HG03432 (cell line): ENCODE measurements at regions not wholly inside any gene's neighbourhood (a gene's known extent, or its start where the extent isn't known, plus 50 kb on each side); places are given as distances from the start of the nearest gene placed in this dataset.
"Not testable (repeated sequence)": the region's sequence is repeated elsewhere in the genome, so short reads cannot be mapped to it uniquely, and the experiment has no call there.

Source experiments
- ATAC-seq: cut with Tn5 transposase; IDR thresholded peaks from one replicate; pipeline ENCODE4 v1.9.1; 2021; ENCODE audit warnings: mild to moderate bottlenecking, moderate library complexity; ENCODE audit not compliant: unreplicated experiment

DNA sequence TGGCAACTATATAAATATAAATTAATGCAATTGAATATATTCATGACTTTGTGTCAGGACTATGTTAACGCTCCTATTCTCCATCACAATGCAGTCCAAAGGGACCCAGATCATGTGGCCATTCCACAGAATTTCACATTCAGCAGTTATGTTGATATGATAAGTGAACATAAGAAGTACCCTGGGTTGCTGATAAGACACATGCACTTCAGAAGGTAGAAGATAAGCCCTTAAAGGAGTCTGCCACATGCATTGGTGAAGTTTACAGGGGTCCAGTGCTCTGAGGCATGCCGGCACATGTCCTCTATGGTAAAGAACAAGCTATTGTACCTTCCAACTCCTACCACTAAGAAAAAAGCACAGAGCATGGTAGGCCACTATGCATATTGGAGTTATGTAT, 76.4 kb downstream of the PHAX start:
- ATAC-seq: no peak

DNA sequence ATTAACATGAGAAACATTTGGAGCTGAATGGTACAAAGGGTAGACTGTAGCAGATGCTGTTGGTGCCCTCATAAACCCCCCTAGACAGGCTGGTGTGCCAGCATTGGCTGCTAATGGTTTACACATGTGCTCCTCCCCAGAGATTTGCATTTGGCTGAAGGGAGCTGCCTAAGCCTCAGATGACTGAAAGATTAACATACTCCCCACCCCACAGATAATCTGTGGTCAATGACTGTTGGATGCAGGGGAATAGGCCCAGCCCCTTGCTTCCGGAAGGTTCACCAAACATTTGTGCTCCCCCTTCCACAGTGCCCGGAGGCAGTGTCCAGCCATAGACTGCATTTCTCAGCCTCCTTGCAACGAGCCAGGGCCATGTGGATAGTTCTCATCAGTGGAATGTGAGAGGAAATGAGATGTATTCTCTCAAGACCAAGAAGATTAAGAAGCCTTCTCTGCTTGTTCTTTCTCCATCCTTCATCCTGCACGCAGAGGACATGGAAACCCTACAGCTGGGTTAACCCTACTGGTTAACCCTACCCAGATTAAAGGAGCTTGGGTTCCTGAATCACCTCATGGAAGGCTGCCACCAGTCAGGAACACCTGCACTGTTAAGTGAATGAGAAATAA, 79.6 kb downstream of the PHAX start:
- peak; percentile 73 for ATAC-seq

DNA sequence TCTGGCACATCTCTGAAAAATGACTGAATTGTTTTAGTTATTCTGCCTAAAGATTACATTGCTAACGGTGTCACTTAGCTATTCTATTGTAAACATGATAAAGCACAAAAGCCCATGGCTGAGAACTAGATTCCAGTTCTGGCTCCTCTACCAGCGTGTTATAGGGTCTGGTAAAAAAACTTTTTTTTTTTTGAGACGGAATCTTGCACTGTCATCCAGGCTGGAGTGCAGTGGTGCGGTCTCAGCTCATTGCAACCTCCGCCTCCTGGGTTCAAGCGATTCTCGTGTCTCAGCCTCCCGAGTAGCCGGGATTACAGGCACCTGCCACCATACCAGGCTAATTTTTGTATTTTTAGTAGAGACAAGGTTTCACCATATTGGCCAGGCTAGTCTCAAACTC, 80.6 kb downstream of the PHAX start:
- ATAC-seq: not testable (repeated sequence)

DNA sequence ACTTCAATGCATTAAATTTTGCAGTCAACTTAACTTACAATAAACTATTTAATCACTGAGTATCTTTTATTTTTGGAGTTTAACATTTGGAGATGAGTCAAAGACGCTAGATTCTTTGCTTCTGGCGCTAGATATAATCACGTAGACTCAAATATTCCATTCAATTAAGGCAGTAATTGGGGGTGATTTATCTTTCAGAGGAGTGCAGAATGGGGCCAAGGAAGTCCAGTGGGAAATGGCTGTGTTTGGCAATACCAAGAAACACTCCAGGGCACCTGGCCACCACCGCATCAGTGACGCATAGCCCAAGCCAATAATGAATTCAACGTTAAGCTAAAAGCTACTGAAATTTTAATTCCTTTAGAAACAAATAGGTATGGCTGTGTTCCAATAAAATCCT, 81.2 kb downstream of the PHAX start:
- no peak for ATAC-seq

DNA sequence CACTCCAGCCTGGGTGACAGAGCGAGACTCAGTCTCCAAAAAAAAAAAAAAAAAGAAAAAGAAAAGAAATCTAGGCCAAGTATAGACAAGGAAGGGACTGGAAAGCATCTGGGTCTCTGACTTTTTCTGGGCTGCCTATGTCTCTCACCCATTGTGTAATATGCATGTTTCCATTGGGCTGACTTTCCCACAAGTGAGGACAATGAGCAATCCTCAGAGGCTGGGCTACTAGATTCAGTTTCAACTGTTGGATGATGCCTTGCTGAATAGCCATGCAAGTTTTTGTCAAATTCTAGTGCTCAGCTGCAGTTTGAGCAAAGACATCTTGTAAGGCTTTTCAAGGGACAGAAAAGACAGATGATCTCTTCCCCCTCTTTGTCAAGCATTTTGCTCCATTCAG, 82.1 kb downstream of the PHAX start:
- no peak for ATAC-seq

DNA sequence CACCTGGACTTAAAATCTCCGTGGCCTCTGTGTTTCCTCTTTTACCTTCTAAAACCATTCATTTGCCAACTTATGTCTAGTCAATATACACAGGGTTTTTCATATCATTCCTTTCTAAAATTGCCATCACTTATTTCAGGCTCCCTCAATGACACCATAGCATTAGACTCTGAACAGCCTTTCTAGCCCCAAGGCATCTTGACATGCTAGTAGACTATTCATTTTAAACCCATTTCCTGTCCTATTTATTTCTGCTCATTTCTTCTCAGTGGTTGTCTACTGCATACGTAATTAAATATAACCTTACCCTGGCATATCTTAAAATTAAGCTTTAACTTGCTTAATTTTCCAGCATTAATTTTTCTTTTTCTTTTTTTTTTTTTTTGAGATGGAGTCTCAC, 83.2 kb downstream of the PHAX start:
- ATAC-seq: no peak

DNA sequence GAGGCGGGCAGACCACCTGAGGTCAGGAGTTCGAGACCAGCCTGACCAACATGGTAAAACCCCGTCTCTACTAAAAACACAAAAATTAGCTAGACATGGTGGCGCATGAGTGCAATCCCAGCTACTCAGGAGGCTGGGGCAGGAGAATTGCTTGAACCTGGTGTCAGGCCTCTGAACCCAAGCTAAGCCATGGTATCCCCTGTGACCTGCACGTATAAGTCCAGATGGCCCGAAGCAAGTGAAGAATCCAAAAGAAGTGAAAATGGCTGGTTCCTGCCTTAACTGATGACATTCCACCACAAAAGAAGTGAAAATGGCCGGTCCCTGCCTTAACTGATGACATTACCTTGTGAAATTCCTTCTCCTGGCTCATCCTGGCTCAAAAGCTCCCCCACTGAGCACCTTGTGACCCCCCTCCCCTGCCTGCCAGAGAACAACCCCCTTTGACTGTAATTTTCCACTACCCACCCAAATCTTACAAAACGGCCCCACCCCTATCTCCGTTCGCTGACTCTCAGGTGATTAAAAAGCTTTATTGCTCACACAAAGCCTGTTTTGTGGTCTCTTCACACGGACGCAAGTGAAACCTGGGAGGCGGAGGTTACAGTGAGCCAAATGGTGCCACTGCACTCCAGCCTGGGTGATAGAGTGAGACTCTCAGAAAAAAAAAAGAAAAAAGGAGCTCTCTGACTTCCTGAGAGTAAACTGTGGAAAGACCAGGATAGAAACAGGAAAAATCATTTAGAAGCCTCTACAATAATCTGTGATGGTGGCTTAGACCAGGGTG, 84.1 kb downstream of the PHAX start:
- ATAC-seq: peak; percentile 36

DNA sequence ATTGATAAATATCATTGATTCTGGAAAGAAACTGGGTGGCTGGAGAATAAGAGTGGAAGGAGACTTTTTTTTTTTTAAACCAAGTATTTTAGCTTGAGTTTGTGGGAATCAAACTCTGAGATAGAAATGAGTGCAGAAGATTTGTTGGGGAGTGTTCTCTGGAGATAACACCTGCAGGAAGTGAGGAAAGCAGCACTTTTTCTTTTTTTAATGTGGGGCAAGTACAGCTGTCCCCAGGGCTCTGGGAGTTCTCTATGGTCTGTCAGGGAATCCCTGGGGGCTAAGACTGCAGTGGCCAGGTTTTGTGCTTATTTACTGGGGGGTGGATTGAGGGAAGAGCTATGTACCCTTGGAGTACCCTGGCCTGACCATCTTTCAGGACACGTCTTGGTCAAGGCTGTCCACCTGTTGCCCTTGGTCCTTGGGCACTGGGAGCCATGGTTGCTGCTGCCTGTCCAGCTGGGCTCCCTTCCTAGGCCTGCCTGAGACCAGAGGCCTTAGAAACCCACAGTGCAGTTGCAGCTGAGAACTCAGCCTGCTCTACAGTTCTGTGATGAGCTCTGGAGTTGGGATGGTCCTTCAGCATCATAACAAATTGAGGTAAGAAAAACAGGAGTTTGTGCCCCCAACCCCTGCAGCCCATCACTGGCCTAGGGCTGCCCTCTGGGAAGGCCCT, 85.8 kb downstream of the PHAX start:
- ATAC-seq: peak; percentile 73

DNA sequence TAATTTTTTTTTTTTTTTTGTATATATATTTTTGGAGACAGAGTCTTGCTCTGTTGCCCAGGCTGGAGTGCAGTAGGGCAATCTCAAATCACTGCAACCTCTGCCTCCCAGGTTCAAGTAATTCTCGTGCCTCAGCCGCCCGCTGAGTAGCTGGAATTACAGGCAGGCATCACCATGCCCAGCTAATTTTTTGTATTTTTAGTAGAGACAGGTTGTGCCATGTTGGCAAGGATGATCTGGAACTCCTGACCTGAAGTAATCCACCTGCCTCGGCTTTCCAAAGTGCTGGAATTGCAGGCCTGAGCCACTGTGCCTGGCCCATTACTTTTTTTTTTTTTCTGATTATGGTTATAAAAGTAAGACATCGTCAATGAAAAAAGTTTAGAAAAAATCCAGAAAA, 84.0 kb upstream of the LMNB1 start:
- ATAC-seq: no peak

DNA sequence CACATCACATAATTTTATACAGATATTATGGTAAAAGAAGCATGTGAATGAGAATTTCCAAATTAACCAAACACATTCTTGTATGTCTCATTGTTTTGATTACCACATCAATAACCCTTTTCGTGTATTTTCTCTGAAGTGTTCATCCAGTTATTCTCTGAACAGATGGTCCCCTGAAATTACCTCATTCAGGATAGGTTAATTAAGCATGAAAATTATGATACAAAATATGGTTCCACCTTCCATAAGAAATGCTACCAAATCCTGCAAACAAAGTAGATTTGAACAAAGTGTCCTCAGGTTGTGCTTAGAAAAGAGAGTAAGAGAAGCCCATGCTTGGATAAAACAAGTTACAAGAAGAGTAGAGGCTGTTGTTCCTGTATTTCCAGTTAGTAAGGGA, 83.1 kb upstream of the LMNB1 start:
- no peak for ATAC-seq

DNA sequence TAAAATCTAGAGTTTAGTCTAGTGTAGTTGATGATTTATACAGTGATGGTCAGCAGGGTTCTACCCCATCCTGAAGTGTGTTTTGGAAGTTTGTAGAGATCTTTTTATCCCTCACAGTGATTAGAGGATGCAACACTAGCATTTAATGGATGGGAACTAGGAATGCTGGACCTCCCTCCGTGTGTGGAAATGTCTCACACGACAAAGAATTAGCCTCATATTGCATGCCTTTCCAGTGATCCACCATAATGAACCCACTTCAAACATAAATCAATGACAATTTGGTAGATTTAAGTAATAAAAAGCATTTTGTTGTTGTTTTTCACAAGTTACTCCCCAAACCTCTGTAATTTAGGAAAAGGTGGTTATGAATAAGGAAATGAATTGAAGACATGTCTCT, 82.5 kb upstream of the LMNB1 start:
- no peak for ATAC-seq

DNA sequence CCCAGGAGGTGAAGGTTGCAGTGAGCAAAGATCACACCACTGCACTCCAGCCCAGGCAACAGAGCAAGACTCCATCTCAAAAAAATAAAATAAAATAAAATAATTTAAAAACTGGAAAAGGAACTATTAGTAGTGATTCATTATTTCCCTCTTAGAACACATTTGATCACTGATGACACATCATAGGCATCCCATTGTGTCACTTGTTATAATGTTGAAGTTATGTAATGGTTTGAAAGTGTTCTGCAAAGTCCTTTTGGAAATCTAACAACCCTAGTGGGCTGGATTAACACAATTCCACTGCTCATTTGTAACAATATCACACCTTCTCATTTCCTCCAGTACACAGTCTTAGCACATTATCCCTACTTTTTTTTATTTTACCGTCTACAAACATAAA, 81.8 kb upstream of the LMNB1 start:
- no peak for ATAC-seq

DNA sequence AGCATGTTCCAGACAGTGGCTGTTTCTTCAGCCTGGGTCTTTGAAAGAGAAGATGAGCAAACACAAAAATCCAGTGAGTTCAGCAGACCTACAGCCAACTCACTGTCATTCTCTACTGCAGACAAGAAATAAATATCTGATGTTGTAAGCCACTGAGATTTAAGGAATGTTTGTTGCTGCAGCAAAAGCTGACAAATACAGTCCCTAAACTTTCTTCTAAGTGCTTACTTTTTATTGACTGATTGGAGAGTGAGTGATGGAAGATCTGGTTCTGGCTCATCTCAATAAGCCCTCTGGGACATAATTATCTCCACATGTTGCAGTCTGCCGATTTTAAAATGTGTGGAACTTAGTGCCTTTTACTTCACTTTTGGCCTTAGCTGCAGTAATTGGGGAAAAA, 69.9 kb upstream of the LMNB1 start:
- no peak for ATAC-seq

DNA sequence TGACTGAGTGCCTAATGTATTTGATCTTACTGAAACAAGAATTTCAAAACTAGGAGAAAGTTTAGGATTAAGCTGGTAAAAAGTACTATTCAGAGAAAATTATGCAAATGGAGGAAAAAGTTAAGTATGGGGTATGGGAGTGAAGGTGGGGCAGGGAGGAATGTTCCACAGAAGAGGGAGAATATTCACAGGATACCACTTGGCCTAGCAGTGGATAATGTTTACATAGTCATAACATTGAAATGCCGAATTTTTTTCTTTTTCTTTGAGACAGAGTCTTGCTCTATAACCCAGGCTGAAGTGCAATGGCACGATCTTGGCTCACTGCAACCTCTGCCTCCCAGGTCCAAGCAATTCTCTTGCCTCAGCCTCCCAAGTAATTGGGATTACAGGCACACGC, 61.2 kb upstream of the LMNB1 start:
- no peak for ATAC-seq

DNA sequence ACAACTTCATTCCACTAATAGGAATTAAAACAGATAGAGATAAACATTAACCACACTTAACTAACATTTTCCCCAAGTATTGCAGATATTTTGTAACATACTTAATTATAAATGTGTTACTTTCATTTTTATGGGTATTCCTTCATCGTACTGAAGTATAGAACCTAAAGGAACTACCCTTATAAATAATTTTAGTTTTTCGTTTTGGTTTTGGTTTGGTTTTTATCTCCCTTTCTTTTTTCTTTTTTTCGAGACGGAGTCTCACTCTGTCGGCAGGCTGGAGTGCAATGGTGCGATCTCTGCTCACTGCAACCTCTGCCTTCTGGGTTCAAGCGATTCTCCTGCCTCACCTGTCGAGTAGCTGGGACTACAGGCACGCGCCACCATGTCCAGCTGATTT, 60.1 kb upstream of the LMNB1 start:
- no peak for ATAC-seq

DNA sequence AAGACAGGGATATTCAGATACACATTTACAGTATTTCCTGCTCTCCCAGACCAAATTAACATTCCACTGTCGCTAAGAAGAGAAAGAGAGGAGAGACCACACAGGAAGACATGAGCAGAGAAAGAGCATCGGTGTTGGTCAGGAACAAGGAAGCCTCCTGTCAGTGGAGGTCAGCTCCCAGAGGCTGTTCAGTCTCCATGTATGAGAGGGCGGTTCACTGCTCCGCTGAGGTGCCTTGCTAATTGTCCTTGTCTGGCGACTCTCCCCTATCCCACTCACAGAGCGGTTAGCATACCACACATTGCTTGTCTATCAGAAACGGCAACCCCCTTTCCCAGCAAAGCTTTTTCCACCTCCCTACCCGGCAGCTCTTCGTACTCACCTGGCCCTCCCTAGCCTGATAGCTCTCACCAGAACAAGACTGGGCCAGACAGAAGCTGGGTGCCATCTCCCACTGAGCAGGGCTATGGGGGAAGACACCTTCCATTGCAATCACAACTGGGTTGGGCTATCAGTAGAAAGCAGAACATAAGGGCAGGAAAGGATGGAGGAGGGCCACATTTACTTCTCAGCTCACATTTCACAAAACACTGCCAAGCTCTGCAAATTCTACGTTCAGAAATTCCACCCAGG, 58.6 kb upstream of the LMNB1 start:
- ATAC-seq: no peak

DNA sequence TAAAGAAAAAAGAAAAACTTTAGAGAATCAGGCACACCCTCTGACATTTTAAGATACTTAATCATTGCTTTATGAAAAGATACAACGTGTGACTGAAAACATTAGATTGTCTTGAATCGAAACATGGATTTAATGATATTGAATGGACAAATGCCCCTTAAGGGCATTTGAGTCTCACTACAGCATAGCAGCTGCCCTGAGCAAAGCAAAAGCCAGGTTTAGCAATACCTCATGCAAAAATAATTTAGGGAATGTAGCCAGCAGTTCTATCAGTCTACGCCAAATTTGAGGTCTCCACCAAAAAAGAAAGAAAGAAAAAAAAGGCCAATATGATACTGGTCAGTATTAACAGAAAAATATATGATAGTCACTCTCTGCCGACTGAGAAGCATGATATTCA, 56.6 kb upstream of the LMNB1 start:
- ATAC-seq: no peak

DNA sequence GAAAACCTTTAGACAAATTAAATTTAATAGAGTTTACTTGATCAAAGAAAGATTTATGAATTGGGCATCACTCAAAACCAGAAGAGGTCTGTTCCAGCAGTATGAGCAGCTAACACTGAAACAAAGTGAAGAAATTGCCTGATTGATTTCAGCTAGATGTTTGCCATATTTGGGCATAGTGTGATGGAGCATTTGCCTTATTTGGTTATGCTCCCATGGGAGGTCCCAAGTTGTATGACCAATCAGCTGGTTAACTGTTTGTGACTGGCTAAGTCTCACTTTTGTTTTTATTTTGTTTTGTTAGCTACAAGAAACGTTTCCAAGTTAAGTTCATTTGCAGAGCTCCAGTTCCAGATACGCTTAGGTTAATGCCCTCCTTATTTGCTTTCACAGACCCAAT, 53.3 kb upstream of the LMNB1 start:
- peak; percentile 57 for ATAC-seq
